Coronary artery (tissue), 2 donors: ENCODE measurements at regions not wholly inside any gene's neighbourhood (a gene's known extent, or its start where the extent isn't known, plus 50 kb on each side); places are given as distances from the start of the nearest gene placed in this dataset.

Source experiments
- DNase-seq: peaks from one replicate; pipeline ENCODE4 v3.0.0-alpha.2; 2017; ENCODE audit warnings: low spot score
- H3K27ac ChIP-seq, 2 donors: fragments of 200-600 bp; sonication (generic); one replicate each; pipeline ENCODE4 v1.5.1; 2016 to 2019
- H3K4me3 ChIP-seq: fragments of 200-600 bp; sonication (generic); 2 replicates; pipeline ENCODE4 v1.5.1; 2016; ENCODE audit warnings: mild to moderate bottlenecking, moderate library complexity
- CTCF ChIP-seq: fragments of 200-600 bp; sonication (generic); IDR thresholded peaks from one replicate; pipeline ENCODE4 v1.5.1; 2019; ENCODE audit warnings: antibody characterized with exemption

- H3K27ac ChIP-seq: no peak overlapping the region
- H3K4me3 ChIP-seq: no peak overlapping the region
- no peak for DNase-seq
- TF ChIP-seq CTCF: no peak
Observed at GRCh38 chr4:27327421-27328181, 467.0 kb downstream of the STIM2 start.

- TF ChIP-seq CTCF: no peak
- no peak overlapping the region for H3K27ac ChIP-seq
- DNase-seq: no peak
- H3K4me3 ChIP-seq: no peak overlapping the region
Observed at GRCh38 chr4:27338530-27338929, 477.9 kb downstream of the STIM2 start.

- Histone ChIP-seq H3K27ac (no peak overlapping the region), H3K4me3 (no peak overlapping the region)
- TF ChIP-seq CTCF: no peak
- no peak for DNase-seq
Observed at GRCh38 chr4:27343411-27343810, 482.8 kb downstream of the STIM2 start.

GRCh38 chr4:27350161-27350560 lies 489.5 kb downstream of the STIM2 start:
- no peak overlapping the region for H3K4me3 ChIP-seq
- TF ChIP-seq CTCF: no peak

GRCh38 chr4:27357283-27357682 lies 496.6 kb downstream of the STIM2 start:
- no peak overlapping the region for H3K4me3 ChIP-seq
- no peak for TF ChIP-seq CTCF
- H3K27ac ChIP-seq: no peak overlapping the region
- no peak for DNase-seq

More at GRCh38 chr4:27350161-27350560, 489.5 kb downstream of the STIM2 start:
- no peak overlapping the region for H3K27ac ChIP-seq
- DNase-seq: no peak

GRCh38 chr4:27358269-27358668 lies 497.6 kb downstream of the STIM2 start:
- H3K27ac ChIP-seq: no peak overlapping the region
- no peak overlapping the region for H3K4me3 ChIP-seq
- no peak for TF ChIP-seq CTCF
- DNase-seq: no peak

- no peak for DNase-seq
- no peak for TF ChIP-seq CTCF
Observed at GRCh38 chr4:27360131-27360530, 499.5 kb downstream of the STIM2 start.

More at GRCh38 chr4:27360131-27360530, 499.5 kb downstream of the STIM2 start:
- no peak overlapping the region for H3K4me3 ChIP-seq
- no peak overlapping the region for H3K27ac ChIP-seq
